GM13976 (cell line): ENCODE measurements at regions not wholly inside any gene's neighbourhood (a gene's known extent, or its start where the extent isn't known, plus 50 kb on each side); places are given as distances from the start of the nearest gene placed in this dataset.

Experiments
- DNase-seq: peaks from one replicate; pipeline ENCODE4 v3.0.0; 2012; ENCODE audit warnings: low spot score
- CTCF ChIP-seq: IDR thresholded peaks from 2 replicates; pipeline ENCODE4 v1.5.1; 2012; ENCODE audit warnings: borderline replicate concordance, mild to moderate bottlenecking; ENCODE audit not compliant: insufficient read depth; ENCODE audit errors: extremely low read depth, missing control alignments, control extremely low read depth
- in situ Hi-C: fragments of 300-500 bp; cut with MboI; formaldehyde crosslinking; loops from one replicate; pipeline ENCODE4 v1.12.0; 2022; ENCODE audit warnings: low sequenced_read_pairs, mixed read lengths, inconsistent platforms; ENCODE audit not compliant: unreplicated experiment

- no peak for DNase-seq
- no peak for TF ChIP-seq CTCF
- in situ Hi-C loops = no loop called here
These were observed 76.6 kb downstream of the NCR2 start for GRCh38 chr6:41411961-41412360.

- in situ Hi-C loops = no loop called here
- TF ChIP-seq CTCF = no peak
- no peak for DNase-seq
These were observed 77.8 kb downstream of the NCR2 start for GRCh38 chr6:41413250-41413649.

- no peak for TF ChIP-seq CTCF
- no peak for DNase-seq
- in situ Hi-C loops = no loop called here
These were observed 81.1 kb downstream of the NCR2 start for GRCh38 chr6:41416501-41416837.

GRCh38 chr6:41418741-41419140 is 83.3 kb downstream of the NCR2 start:
- DNase-seq = no peak
- in situ Hi-C loops = no loop called here
- no peak for TF ChIP-seq CTCF

- in situ Hi-C loops = no loop called here
- no peak for TF ChIP-seq CTCF
- DNase-seq = no peak
These were observed 84.0 kb downstream of the NCR2 start for GRCh38 chr6:41419385-41419784.

GRCh38 chr6:41420186-41420585 is 84.8 kb downstream of the NCR2 start:
- DNase-seq = no peak
- TF ChIP-seq CTCF = no peak
- in situ Hi-C loops = no loop called here

GRCh38 chr6:41422161-41422560 is 86.8 kb downstream of the NCR2 start:
- in situ Hi-C loops = no loop called here
- TF ChIP-seq CTCF = no peak
- DNase-seq = no peak
